HG03196 (cell line): ENCODE measurements at regions not wholly inside any gene's neighbourhood (a gene's known extent, or its start where the extent isn't known, plus 50 kb on each side); places are given as distances from the start of the nearest gene placed in this dataset.

ENCODE experiments used
- ATAC-seq: cut with Tn5 transposase; IDR thresholded peaks from one replicate; pipeline ENCODE4 v1.9.1; 2021; ENCODE audit not compliant: unreplicated experiment

DNA sequence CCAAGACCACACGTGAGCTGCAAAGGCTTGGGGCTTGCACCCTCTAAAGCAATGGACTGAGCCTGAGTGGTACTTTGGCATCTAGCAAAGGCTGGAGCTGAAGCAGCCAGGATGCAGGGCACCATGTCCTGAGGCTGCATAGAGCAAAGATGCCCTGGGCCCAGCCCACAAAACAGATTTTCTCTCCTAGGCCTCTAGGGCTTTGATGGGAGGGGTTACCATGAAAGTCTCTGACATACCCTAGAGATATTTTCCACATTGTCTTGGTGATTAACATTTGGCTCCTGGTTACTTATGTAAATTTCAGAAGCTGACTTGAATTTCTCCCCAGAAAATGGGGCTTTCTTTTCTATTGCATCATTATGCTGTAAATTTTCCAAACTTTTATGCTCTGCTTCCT is 438.3 kb downstream of the SLC16A7 start:
- ATAC-seq: no peak

DNA sequence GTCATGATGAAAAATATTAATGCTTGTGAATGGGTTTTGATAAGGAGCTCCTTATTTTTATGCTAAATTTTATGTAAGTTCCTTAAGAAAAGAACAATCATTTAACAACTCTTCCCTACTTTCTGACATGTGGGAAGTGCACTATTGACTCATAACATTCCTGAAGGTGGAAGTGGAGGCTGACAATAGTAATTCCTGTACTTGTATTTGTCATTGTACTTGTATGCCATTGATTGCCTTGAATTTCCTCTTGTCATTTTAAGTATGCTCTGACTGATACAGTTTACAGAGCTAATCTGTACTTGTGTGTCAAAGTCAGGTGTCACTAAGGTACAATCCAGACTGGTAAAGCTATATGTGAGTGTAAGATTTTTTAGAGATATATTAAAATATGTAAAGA is 440.0 kb downstream of the SLC16A7 start:
- no peak for ATAC-seq

DNA sequence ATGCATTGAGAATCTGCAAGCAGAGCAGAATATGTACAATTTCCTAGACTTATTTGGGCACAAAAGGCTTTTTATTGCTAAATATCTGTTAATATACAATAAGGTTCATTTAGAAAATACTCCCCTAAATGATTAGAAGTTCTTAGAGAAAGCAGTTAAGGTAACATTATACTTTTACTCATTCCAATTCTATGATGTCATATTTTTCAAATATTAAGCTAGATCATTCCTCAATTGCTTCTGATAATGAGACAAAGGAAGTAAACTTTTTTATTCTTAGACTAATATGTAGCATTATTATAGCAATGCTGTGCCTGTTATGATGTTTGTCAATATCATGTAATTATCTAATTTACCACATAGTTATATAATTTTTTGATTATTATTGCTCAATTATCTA is 447.0 kb downstream of the SLC16A7 start:
- no peak for ATAC-seq

DNA sequence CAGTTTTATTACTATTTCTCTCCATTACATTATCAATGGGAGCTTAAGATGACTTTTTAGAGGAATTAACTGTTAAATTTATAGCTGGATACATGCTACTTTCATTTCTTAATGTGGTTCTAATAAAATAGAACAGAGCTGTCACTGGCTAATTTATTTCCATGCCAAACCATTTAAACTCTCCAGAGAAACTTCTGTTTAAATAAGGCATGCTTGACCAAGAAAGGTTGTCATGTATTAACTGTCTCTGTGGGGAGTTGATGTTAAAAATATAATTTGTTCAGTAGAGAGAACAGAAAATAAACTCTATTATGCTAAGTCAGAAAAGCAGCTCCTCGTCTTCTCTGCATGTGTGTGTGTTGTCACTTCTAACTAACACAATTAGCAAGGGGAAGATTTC is 447.4 kb downstream of the SLC16A7 start:
- ATAC-seq: no peak

DNA sequence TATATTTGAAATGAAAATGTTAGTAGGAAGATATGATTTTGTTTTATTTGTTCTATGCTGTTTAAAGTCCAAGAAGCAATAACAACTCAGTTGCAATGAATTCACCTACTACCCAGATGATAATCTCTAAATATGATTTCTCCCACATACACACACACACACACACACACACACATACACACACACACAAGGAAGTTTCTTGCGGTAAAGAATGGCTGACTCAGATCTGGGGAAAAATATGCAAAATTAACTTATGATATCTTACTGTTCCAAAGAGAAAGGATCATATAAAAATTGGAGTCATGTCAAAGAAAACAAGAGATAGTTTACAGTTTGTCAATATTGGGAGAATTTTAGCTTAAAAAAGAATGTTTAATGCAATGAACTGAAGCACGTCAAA is 456.7 kb downstream of the SLC16A7 start:
- no peak for ATAC-seq

GRCh38 chr12:60059180-60059579 is 463.4 kb downstream of the SLC16A7 start:
- ATAC-seq: no peak

DNA sequence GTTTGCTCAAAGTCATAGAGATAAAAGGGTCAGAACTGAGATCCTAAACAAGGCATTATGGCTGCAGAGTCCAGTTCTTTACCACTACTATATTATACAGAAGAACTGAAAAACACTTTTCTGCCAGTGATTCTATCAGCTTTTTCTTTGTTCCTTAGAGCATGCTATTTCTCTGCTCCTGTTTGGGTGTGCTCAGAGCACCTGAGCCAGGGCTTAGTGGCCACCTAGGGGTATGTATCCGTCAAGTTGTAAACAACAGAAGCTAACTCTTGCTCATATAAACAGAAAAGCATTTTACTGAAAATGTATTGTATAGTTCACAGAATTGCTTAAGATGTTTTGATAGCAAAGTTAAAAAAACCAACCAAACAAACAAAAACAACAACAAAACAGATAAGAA is 470.8 kb downstream of the SLC16A7 start:
- ATAC-seq: no peak

DNA sequence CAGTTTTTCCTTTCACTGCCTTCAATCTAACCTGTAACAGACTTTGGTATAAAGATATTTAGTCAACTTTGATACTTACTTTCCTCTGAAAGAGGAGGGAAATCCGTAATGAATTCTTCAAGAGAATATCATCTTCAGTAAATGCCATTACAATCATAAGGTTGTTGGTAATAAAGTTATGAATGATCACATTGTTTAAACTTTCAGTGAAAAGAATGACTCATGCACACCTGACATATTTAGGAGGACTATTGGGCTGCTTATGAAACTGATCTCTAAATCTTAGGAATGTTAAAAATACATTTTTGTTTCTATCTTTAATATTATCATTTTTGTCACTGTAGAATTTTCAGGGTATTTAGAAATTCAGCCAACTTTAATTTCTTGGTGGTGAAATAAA is 474.7 kb downstream of the SLC16A7 start:
- no peak for ATAC-seq

GRCh38 chr12:60071759-60072191 is 475.9 kb downstream of the SLC16A7 start:
- no peak for ATAC-seq

DNA sequence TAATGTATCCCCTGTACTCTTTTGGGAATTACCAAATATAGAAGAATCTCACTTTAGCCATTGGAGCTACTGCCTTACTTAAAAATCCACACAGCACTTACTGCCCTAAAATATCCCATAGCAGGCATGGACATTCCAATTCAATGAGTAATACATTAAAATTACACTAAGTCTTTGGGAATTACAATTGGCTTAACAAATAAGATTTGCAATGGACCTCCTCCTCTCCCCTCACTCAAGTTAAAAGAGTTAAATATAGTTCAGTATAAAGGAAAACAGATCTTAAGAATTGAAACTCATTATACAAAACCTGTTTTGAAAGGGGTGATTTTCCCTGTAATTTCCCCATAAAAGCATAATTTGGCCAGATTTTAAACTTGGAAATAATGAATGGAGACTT is 477.1 kb downstream of the SLC16A7 start:
- ATAC-seq: no peak

- ATAC-seq: no peak
Measured at GRCh38 chr12:60075091-60075490, 479.3 kb downstream of the SLC16A7 start.

DNA sequence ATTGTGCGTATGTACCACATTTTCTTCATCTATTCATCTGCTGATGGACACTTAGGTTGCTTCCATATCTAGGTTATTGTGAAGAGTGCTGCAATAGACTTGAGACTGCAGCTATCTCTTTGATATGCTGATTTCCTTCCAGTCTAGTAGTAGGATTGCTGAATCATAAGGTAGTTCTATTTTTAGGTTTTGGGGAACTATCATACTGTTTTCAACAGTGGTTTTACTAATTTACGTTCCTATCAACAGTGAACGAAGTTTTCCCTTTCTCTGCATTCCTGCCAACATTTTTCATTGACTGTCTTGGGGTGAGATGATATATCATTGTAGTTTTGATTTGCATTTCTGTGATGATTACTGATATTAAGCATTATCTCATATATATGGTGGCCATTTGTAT is 482.2 kb downstream of the SLC16A7 start:
- no peak for ATAC-seq

GRCh38 chr12:60093428-60093827 is 497.6 kb downstream of the SLC16A7 start:
- no peak for ATAC-seq

DNA sequence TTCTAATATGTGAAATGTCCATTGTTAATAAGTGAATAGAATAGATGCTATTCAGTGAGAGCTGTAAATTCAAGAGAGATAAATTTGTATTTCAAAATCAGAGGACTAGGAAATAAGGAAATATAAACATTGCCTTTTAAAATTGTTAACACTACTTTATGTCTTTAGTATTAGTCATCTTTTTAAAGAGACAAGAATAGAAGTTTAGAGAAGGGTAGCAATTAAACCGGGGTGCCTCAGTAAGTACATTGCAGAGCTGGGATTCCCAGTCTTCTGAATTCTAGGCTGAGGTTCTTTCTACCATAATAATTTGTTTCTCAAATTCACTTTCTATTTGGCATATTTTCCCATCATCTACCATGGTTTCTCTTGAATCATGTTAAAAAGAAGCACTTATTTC is 498.6 kb downstream of the SLC16A7 start:
- ATAC-seq: no peak

- no peak for ATAC-seq
Measured at GRCh38 chr12:60096727-60097126, 500.9 kb downstream of the SLC16A7 start.

- ATAC-seq: no peak
Measured at GRCh38 chr12:60100160-60100559, 504.3 kb downstream of the SLC16A7 start.

GRCh38 chr12:60100852-60101251 is 505.0 kb downstream of the SLC16A7 start:
- ATAC-seq: no peak

GRCh38 chr12:60101715-60102114 is 505.9 kb downstream of the SLC16A7 start:
- ATAC-seq: no peak

DNA sequence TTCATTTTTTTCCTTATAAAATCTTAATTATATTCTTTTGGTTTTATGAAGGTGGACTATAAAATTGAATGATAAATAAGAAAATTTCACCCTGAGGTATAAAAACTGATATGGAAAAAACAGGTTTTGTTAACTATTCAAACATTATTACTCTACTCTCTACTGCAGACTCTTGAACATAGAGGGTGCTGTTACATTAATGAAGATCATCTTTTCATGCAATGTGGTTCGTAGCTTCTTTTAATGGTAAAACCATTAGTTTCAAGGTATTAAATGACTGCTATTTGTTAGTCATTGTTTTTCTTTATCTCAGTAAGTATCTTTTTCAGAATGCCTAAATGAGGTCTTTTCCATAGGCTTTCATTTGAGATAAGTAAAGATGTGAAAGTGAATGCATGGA is 510.4 kb downstream of the SLC16A7 start:
- ATAC-seq: no peak

GRCh38 chr12:60107992-60108391 is 512.2 kb downstream of the SLC16A7 start:
- no peak for ATAC-seq

DNA sequence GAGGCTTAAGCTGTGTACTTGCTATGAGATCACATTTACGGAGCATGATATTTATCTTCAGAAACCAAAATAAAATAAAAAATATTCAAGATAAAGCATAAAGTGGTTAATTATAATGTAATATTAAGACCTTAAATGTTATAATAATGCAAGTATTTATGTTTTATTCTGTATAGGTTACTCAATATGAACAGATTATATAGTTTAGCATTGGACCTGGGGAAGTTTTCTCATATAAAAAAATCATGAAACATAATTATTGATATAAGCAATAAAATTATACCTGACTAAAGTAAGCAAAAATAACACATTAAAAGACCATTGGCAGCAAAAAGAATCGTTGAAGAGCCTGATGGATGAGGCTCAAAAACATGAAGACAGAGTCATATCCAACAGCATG is 516.2 kb downstream of the SLC16A7 start:
- ATAC-seq: no peak

GRCh38 chr12:60112763-60113162 is 516.9 kb downstream of the SLC16A7 start:
- ATAC-seq: no peak

GRCh38 chr12:60114169-60114568 is 518.3 kb downstream of the SLC16A7 start:
- ATAC-seq: no peak

DNA sequence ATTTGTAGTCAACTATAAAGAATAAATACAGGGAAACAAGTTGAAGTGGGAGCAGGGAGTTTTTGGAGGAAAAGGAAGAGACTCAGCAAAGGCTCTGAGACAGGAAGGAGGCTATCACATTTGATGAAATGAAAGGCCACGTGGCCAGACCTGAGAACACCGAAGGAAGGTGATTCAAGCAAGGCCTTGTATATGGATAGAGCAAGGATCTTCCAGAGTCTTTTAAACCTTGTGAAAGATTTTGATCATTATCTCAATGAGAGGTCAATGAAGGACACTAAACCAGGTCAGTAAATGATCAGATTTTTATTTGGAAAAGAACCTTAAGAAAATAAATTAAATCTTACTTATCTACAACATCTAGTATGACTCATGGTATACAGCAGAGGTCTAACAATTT is 523.5 kb downstream of the SLC16A7 start:
- ATAC-seq: no peak
